NCI-H1694 treated with DMSO at 0.1 percent for 48 hours (cell line): ENCODE measurements at regions not wholly inside any gene's neighbourhood (a gene's known extent, or its start where the extent isn't known, plus 50 kb on each side); places are given as distances from the start of the nearest gene placed in this dataset.
"Not testable (repeated sequence)": the region's sequence is repeated elsewhere in the genome, so short reads cannot be mapped to it uniquely, and the experiment has no call there.

Experiments used
- DNase-seq: peaks from one replicate; lab custom pipeline; 2025; lab: John Stamatoyannopoulos, UW

GRCh38 chr4:26208237-26208994, 112.4 kb upstream of the RBPJ start:
- DNase-seq: no peak

- DNase-seq: not testable (repeated sequence)
These were observed 111.4 kb upstream of the RBPJ start for GRCh38 chr4:26209378-26209777.

GRCh38 chr4:26212528-26212927, 108.3 kb upstream of the RBPJ start:
- no peak for DNase-seq

- no peak for DNase-seq
These were observed 107.5 kb upstream of the RBPJ start for GRCh38 chr4:26213317-26213716.

GRCh38 chr4:26214994-26215393, 105.8 kb upstream of the RBPJ start:
- no peak for DNase-seq

- DNase-seq: no peak
These were observed 105.1 kb upstream of the RBPJ start for GRCh38 chr4:26215725-26216124.

- no peak for DNase-seq
These were observed 103.3 kb upstream of the RBPJ start for GRCh38 chr4:26217481-26217880.

GRCh38 chr4:26217961-26218676, 102.7 kb upstream of the RBPJ start:
- peak; percentile 7 for DNase-seq

- no peak for DNase-seq
These were observed 101.9 kb upstream of the RBPJ start for GRCh38 chr4:26218677-26219605.

GRCh38 chr4:26220696-26221095, 100.1 kb upstream of the RBPJ start:
- DNase-seq: no peak

GRCh38 chr4:26223155-26223554, 97.7 kb upstream of the RBPJ start:
- DNase-seq: no peak

- DNase-seq: no peak
These were observed 94.0 kb upstream of the RBPJ start for GRCh38 chr4:26226629-26227376.

- no peak for DNase-seq
These were observed 93.1 kb upstream of the RBPJ start for GRCh38 chr4:26227601-26228229.

- DNase-seq: no peak
These were observed 91.9 kb upstream of the RBPJ start for GRCh38 chr4:26228883-26229282.

- no peak for DNase-seq
These were observed 90.8 kb upstream of the RBPJ start for GRCh38 chr4:26229974-26230373.

GRCh38 chr4:26233350-26233749, 87.5 kb upstream of the RBPJ start:
- no peak for DNase-seq

GRCh38 chr4:26235500-26235899, 85.3 kb upstream of the RBPJ start:
- peak; percentile 93 for DNase-seq

GRCh38 chr4:26237916-26238315, 82.9 kb upstream of the RBPJ start:
- no peak for DNase-seq

GRCh38 chr4:26238426-26238777, 82.4 kb upstream of the RBPJ start:
- no peak for DNase-seq

GRCh38 chr4:26238778-26239679, 81.8 kb upstream of the RBPJ start:
- DNase-seq: peak; percentile 44
